GM12878 (cell line): ENCODE measurements at regions not wholly inside any gene's neighbourhood (a gene's known extent, or its start where the extent isn't known, plus 50 kb on each side); places are given as distances from the start of the nearest gene placed in this dataset.

ENCODE experiments used
- ATF2 ChIP-seq: IDR thresholded peaks from 2 replicates; pipeline ENCODE4 v1.6.1; 2012; ENCODE audit warnings: low read length, inconsistent platforms
- BCL3 ChIP-seq: IDR thresholded peaks from 2 replicates; pipeline ENCODE4 v1.6.1; 2011; ENCODE audit warnings: borderline replicate concordance, low read depth, mild to moderate bottlenecking, moderate library complexity, low read length; ENCODE audit not compliant: insufficient read depth, poor library complexity, severe bottlenecking
- CTCF ChIP-seq, 3 experiments: IDR thresholded peaks in 2 of 3; conservative IDR thresholded peaks in 1 of 3; 2 replicates each; pipeline ENCODE4 v1.5.1; 2011; ENCODE audit warnings: low read depth in 3 of 3, low read length in 3 of 3, mild to moderate bottlenecking in 3 of 3, control low read depth in 2 of 3, moderate library complexity in 2 of 3, inconsistent platforms in 1 of 3, mixed read lengths in 1 of 3; ENCODE audit not compliant: control insufficient read depth in 2 of 3, insufficient read depth in 1 of 3; ENCODE audit errors: extremely low read depth in 1 of 3
- E2F4 ChIP-seq: IDR thresholded peaks from 2 replicates; pipeline ENCODE4 v1.6.1; 2012; ENCODE audit warnings: low read depth, low read length, improper control_type of control experiment
- JUNB ChIP-seq: IDR thresholded peaks from 2 replicates; pipeline ENCODE4 v1.6.1; 2016; ENCODE audit warnings: antibody characterized with exemption, mild to moderate bottlenecking
- JUND ChIP-seq: IDR thresholded peaks from 2 replicates; pipeline ENCODE4 v1.6.1; 2012; ENCODE audit warnings: low read depth, mild to moderate bottlenecking, low read length, improper control_type of control experiment, moderate library complexity
- MAX ChIP-seq: IDR thresholded peaks from 2 replicates; pipeline ENCODE4 v1.6.1; 2012; ENCODE audit warnings: low read depth, low read length, improper control_type of control experiment
- NR2C1 ChIP-seq: fragments of 450-650 bp; IDR thresholded peaks from 2 replicates; pipeline ENCODE4 v1.6.1; 2017; ENCODE audit warnings: antibody characterized with exemption, mild to moderate bottlenecking, moderate library complexity
- NR2C2 ChIP-seq: IDR thresholded peaks from 2 replicates; pipeline ENCODE4 v1.6.1; 2011; ENCODE audit warnings: borderline replicate concordance, low read depth; ENCODE audit not compliant: control insufficient read depth, insufficient read length
- POLR2AphosphoS5 ChIP-seq: IDR thresholded peaks from 2 replicates; pipeline ENCODE4 v1.6.1; 2011; ENCODE audit warnings: mild to moderate bottlenecking, low read length, inconsistent platforms
- RAD21 ChIP-seq: IDR thresholded peaks from 2 replicates; pipeline ENCODE4 v1.6.1; 2011; ENCODE audit warnings: mild to moderate bottlenecking, low read depth, low read length, moderate library complexity; ENCODE audit not compliant: insufficient read depth
- REST ChIP-seq: IDR thresholded peaks from 2 replicates; pipeline ENCODE4 v1.6.1; 2012; ENCODE audit warnings: mild to moderate bottlenecking, low read depth, low read length
- ZNF687 ChIP-seq: fragments of 450-650 bp; IDR thresholded peaks from 2 replicates; pipeline ENCODE4 v1.6.1; 2017; ENCODE audit warnings: mild to moderate bottlenecking, moderate library complexity

- TF ChIP-seq JUNB: no peak
- no peak for TF ChIP-seq POLR2AphosphoS5
- no peak for TF ChIP-seq RAD21
- no peak for TF ChIP-seq NR2C2
- no peak for TF ChIP-seq CTCF (IDR thresholded peaks at IDR 0.05 in 2 of 3, conservative IDR thresholded peaks at IDR 0.05 in 1 of 3; ENCODE audit: control insufficient read depth in 2 of 3, extremely low read depth in 1 of 3, insufficient read depth in 1 of 3, low read depth in 3 of 3, low read length in 3 of 3)
- TF ChIP-seq ATF2: no peak
- TF ChIP-seq REST: no peak
- no peak for TF ChIP-seq JUND
- no peak for TF ChIP-seq MAX
- no peak for TF ChIP-seq NR2C1
- no peak for TF ChIP-seq BCL3
- no peak for TF ChIP-seq ZNF687
- no peak for TF ChIP-seq E2F4
Measured at GRCh38 chr12:74043343-74043742, 494.3 kb upstream of the ATXN7L3B start.
